ENCODE measurements at regions not wholly inside any gene's neighbourhood (a gene's known extent, or its start where the extent isn't known, plus 50 kb on each side); places are given as distances from the start of the nearest gene placed in this dataset.

GRCh38 chr16:73233846-73234424, 186.0 kb upstream of the ZFHX3 start:
- DNase-seq = no peak
- Histone ChIP-seq H3K4me3 (no peak overlapping the region), H3K4me1 (no peaks in the 10 kb centered on the region), H3K36me3 (no peaks in the 10 kb centered on the region), H3K27me3 (no peaks in the 10 kb centered on the region), H3K9me3 (no peaks in the 10 kb centered on the region), H3K27ac (no peak overlapping the region)
- no peak for TF ChIP-seq POLR2A (IDR thresholded peaks at IDR 0.05)
- TF ChIP-seq, protein P1, sequence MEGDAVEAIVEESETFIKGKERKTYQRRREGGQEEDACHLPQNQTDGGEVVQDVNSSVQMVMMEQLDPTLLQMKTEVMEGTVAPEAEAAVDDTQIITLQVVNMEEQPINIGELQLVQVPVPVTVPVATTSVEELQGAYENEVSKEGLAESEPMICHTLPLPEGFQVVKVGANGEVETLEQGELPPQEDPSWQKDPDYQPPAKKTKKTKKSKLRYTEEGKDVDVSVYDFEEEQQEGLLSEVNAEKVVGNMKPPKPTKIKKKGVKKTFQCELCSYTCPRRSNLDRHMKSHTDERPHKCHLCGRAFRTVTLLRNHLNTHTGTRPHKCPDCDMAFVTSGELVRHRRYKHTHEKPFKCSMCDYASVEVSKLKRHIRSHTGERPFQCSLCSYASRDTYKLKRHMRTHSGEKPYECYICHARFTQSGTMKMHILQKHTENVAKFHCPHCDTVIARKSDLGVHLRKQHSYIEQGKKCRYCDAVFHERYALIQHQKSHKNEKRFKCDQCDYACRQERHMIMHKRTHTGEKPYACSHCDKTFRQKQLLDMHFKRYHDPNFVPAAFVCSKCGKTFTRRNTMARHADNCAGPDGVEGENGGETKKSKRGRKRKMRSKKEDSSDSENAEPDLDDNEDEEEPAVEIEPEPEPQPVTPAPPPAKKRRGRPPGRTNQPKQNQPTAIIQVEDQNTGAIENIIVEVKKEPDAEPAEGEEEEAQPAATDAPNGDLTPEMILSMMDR (IDR thresholded peaks at IDR 0.05) = no peak

- no peaks in the 10 kb centered on the region for H3K36me3 ChIP-seq
- DNase-seq = no peak
- H3K27me3 ChIP-seq = no peaks in the 10 kb centered on the region
- H3K27ac ChIP-seq = no peak overlapping the region
- no peaks in the 10 kb centered on the region for H3K4me1 ChIP-seq
- H3K9me3 ChIP-seq = no peaks in the 10 kb centered on the region
- no peak overlapping the region for H3K4me3 ChIP-seq
- TF ChIP-seq, protein P1 (IDR thresholded peaks at IDR 0.05) = no peak
- TF ChIP-seq POLR2A (IDR thresholded peaks at IDR 0.05) = no peak
Measured at GRCh38 chr16:73233329-73233765, 185.4 kb upstream of the ZFHX3 start.

GRCh38 chr16:73232555-73233328, 184.8 kb upstream of the ZFHX3 start:
- no peaks in the 10 kb centered on the region for H3K4me1 ChIP-seq
- DNase-seq = peak in 1 of 3 donors; percentile 55
- TF ChIP-seq POLR2A (IDR thresholded peaks at IDR 0.05) = no peak
- H3K9me3 ChIP-seq = no peaks in the 10 kb centered on the region
- peak overlapping the region in 1 of 4 donors; percentile 32 for H3K4me3 ChIP-seq
- H3K27me3 ChIP-seq = no peaks in the 10 kb centered on the region
- H3K27ac ChIP-seq = no peak overlapping the region
- no peaks in the 10 kb centered on the region for H3K36me3 ChIP-seq

DNA sequence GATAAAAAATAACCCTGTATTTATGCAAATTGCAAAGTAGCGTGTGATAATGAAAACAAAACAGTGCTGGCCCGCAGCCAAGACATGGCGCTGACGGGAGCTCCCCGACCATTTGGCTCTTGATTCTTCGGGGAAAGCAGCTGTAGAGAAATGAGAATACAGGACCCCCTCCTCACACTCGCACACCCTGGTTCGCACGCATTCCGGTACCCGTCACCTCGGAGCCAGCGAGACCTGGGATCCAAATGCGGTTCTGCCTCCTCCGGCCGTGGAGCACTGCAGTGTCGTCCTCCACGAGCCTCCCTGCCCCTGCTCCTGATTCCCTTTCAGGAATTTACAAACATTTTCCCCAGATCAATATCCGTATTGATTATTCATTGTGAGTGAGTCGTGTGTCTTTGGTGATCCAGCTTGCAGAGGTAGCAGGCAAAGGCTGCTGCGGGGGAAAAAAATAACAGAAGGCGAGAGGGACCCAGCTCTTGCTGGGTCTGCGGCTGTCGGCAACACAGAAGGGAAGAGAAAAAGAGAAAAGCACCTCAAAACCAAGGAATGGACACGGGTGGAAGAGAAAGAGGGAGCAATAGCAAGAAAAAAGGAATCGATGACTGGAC, 184.1 kb upstream of the ZFHX3 start:
- Histone ChIP-seq H3K4me1 (no peaks in the 10 kb centered on the region), H3K27me3 (no peaks in the 10 kb centered on the region), H3K36me3 (no peaks in the 10 kb centered on the region), H3K27ac (no peak overlapping the region), H3K4me3 (no peak overlapping the region), H3K9me3 (no peaks in the 10 kb centered on the region)
- DNase-seq = no peak
- no peak for TF ChIP-seq POLR2A (IDR thresholded peaks at IDR 0.05)
- TF ChIP-seq, protein P1 (IDR thresholded peaks at IDR 0.05) = no peak

DNA sequence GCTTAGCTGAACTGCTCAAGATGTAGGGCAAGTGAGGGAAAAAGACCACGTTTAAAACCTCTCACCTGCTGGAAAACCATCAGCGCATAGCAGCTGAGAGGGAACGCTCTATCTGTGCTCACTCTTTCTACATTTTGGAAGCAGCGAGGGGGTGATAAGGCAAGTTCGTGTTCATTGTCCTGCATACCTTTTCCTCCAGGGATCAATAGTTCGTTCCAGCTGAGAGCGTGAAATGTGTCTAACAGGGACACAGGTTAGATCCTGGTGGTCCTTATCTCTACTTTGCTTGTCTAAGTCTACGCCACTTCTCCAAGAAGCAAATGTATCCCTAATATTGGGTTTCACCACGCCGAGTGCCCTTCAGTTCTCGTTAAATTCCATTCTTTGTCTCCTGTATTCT, 183.5 kb upstream of the ZFHX3 start:
- H3K4me1 ChIP-seq = no peaks in the 10 kb centered on the region
- H3K4me3 ChIP-seq = no peak overlapping the region
- no peaks in the 10 kb centered on the region for H3K36me3 ChIP-seq
- no peak overlapping the region for H3K27ac ChIP-seq
- DNase-seq = no peak
- H3K27me3 ChIP-seq = no peaks in the 10 kb centered on the region
- no peaks in the 10 kb centered on the region for H3K9me3 ChIP-seq
- TF ChIP-seq POLR2A (IDR thresholded peaks at IDR 0.05) = no peak
- TF ChIP-seq, protein P1 (IDR thresholded peaks at IDR 0.05) = no peak

GRCh38 chr16:73230651-73231050, 182.7 kb upstream of the ZFHX3 start:
- DNase-seq = no peak
- H3K4me1 ChIP-seq = no peaks in the 10 kb centered on the region
- no peak for TF ChIP-seq POLR2A (IDR thresholded peaks at IDR 0.05)
- TF ChIP-seq, protein P1 (IDR thresholded peaks at IDR 0.05) = no peak
- no peaks in the 10 kb centered on the region for H3K27me3 ChIP-seq
- H3K4me3 ChIP-seq = no peak overlapping the region
- no peaks in the 10 kb centered on the region for H3K9me3 ChIP-seq
- no peak overlapping the region for H3K27ac ChIP-seq
- no peaks in the 10 kb centered on the region for H3K36me3 ChIP-seq
